ENCODE measurements at regions not wholly inside any gene's neighbourhood (a gene's known extent, or its start where the extent isn't known, plus 50 kb on each side); places are given as distances from the start of the nearest gene placed in this dataset.

- DNase-seq, result no peak
- intact Hi-C loops (cut with DNase I), result no loop called here
- ATAC-seq (ENCODE audit: poor library complexity), result no peak
Observed at GRCh38 chr5:74243634-74244033, 396.9 kb downstream of the ENC1 start.

- DNase-seq, result no peak
- intact Hi-C loops (cut with DNase I), result no loop called here
- no peak for ATAC-seq (ENCODE audit: poor library complexity)
Observed at GRCh38 chr5:74242516-74242915, 398.0 kb downstream of the ENC1 start.

GRCh38 chr5:74241751-74242140, 398.8 kb downstream of the ENC1 start:
- DNase-seq (no peak), ATAC-seq (ENCODE audit: poor library complexity) (no peak)
- intact Hi-C loops (cut with DNase I), result no loop called here

- no peak for ATAC-seq (ENCODE audit: poor library complexity)
- DNase-seq, result no peak
- intact Hi-C loops (cut with DNase I), result no loop called here
Observed at GRCh38 chr5:74240783-74241750, 399.5 kb downstream of the ENC1 start.

- peak; percentile 52 for ATAC-seq (ENCODE audit: poor library complexity)
- intact Hi-C loops (cut with DNase I), result no loop called here
- DNase-seq, result no peak
Observed at GRCh38 chr5:74239261-74239660, 401.3 kb downstream of the ENC1 start.

GRCh38 chr5:74237571-74238145, 402.9 kb downstream of the ENC1 start:
- DNase-seq, result no peak
- ATAC-seq (ENCODE audit: poor library complexity), result no peak
- intact Hi-C loops (cut with DNase I), result no loop called here

GRCh38 chr5:74235552-74235951, 405.0 kb downstream of the ENC1 start:
- DNase-seq, result no peak
- intact Hi-C loops (cut with DNase I), result no loop called here

GRCh38 chr5:74233571-74233970, 407.0 kb downstream of the ENC1 start:
- intact Hi-C loops (cut with DNase I), result no loop called here
- no peak for DNase-seq
- no peak for ATAC-seq (ENCODE audit: poor library complexity)

More at GRCh38 chr5:74235552-74235951, 405.0 kb downstream of the ENC1 start:
- no peak for ATAC-seq (ENCODE audit: poor library complexity)

- intact Hi-C loops (cut with DNase I), result no loop called here
- ATAC-seq (ENCODE audit: poor library complexity), result no peak
Observed at GRCh38 chr5:74233091-74233490, 407.4 kb downstream of the ENC1 start.

GRCh38 chr5:74232276-74232675, 408.3 kb downstream of the ENC1 start:
- intact Hi-C loops (cut with DNase I), result no loop called here
- ATAC-seq (ENCODE audit: poor library complexity), result no peak
- no peak for DNase-seq

More at GRCh38 chr5:74233091-74233490, 407.4 kb downstream of the ENC1 start:
- DNase-seq, result no peak

- ATAC-seq (ENCODE audit: poor library complexity), result no peak
- intact Hi-C loops (cut with DNase I), result no loop called here
Observed at GRCh38 chr5:74231697-74232096, 408.8 kb downstream of the ENC1 start.

GRCh38 chr5:74226716-74227485, 413.6 kb downstream of the ENC1 start:
- DNase-seq (no peak), ATAC-seq (ENCODE audit: poor library complexity) (no peak)
- intact Hi-C loops (cut with DNase I), result no loop called here

More at GRCh38 chr5:74231697-74232096, 408.8 kb downstream of the ENC1 start:
- no peak for DNase-seq

GRCh38 chr5:74225587-74225986, 414.9 kb downstream of the ENC1 start:
- intact Hi-C loops (cut with DNase I), result no loop called here
- DNase-seq (no peak), ATAC-seq (ENCODE audit: poor library complexity) (no peak)

GRCh38 chr5:74224331-74224730, 416.2 kb downstream of the ENC1 start:
- no peak for DNase-seq
- intact Hi-C loops (cut with DNase I), result no loop called here
- ATAC-seq (ENCODE audit: poor library complexity), result no peak

GRCh38 chr5:74222806-74223205, 417.7 kb downstream of the ENC1 start:
- intact Hi-C loops (cut with DNase I), result no loop called here
- ATAC-seq (ENCODE audit: poor library complexity), result no peak
- DNase-seq, result no peak

GRCh38 chr5:74221413-74221812, 419.1 kb downstream of the ENC1 start:
- DNase-seq, result no peak
- intact Hi-C loops (cut with DNase I), result no loop called here
- ATAC-seq (ENCODE audit: poor library complexity), result no peak

- DNase-seq (no peak), ATAC-seq (ENCODE audit: poor library complexity) (no peak)
- intact Hi-C loops (cut with DNase I), result no loop called here
Observed at GRCh38 chr5:74216012-74216411, 424.5 kb downstream of the ENC1 start.

GRCh38 chr5:74212336-74212735, 428.2 kb downstream of the ENC1 start:
- intact Hi-C loops (cut with DNase I), result no loop called here
- ATAC-seq (ENCODE audit: poor library complexity) (no peak), DNase-seq (no peak)

GRCh38 chr5:74209571-74209970, 431.0 kb downstream of the ENC1 start:
- DNase-seq (no peak), ATAC-seq (ENCODE audit: poor library complexity) (no peak)
- intact Hi-C loops (cut with DNase I), result no loop called here
